H9 (cell line): ENCODE measurements at regions not wholly inside any gene's neighbourhood (a gene's known extent, or its start where the extent isn't known, plus 50 kb on each side); places are given as distances from the start of the nearest gene placed in this dataset.
"Not testable (repeated sequence)": the region's sequence is repeated elsewhere in the genome, so short reads cannot be mapped to it uniquely, and the experiment has no call there.

Experiments
- DNase-seq: peaks from one replicate; pipeline ENCODE4 v3.0.0-alpha.2; 2017
- H2AFZ ChIP-seq: one replicate; pipeline ENCODE4 v1.6.1; 2013; ENCODE audit warnings: mild to moderate bottlenecking, low read length, control low read depth, moderate library complexity
- H2AK5ac ChIP-seq: 2 replicates; pipeline ENCODE4 v1.6.1; 2013; ENCODE audit warnings: low read length, control low read depth, mixed read lengths; ENCODE audit not compliant: insufficient read length
- H2BK120ac ChIP-seq: one replicate; pipeline ENCODE4 v1.6.1; 2013; ENCODE audit warnings: low read depth, mild to moderate bottlenecking, low read length, control low read depth, inconsistent platforms; ENCODE audit not compliant: poor library complexity, severe bottlenecking
- H2BK12ac ChIP-seq: 2 replicates; pipeline ENCODE4 v1.6.1; 2013; ENCODE audit warnings: low read length, control low read depth, mixed read lengths, low read depth; ENCODE audit not compliant: insufficient read length
- H2BK15ac ChIP-seq: 2 replicates; pipeline ENCODE4 v1.6.1; 2013; ENCODE audit warnings: low read depth, low read length, control low read depth
- H2BK20ac ChIP-seq: one replicate; pipeline ENCODE4 v1.6.1; 2013; ENCODE audit warnings: low read depth, mild to moderate bottlenecking, low read length, control low read depth, inconsistent platforms; ENCODE audit not compliant: poor library complexity, severe bottlenecking
- H2BK5ac ChIP-seq: 2 replicates; pipeline ENCODE4 v1.6.1; 2013; ENCODE audit warnings: low read length, control low read depth, mixed read lengths; ENCODE audit not compliant: insufficient read length
- H3K14ac ChIP-seq: 2 replicates; pipeline ENCODE4 v1.6.1; 2013; ENCODE audit warnings: low read length, control low read depth; ENCODE audit not compliant: insufficient read depth
- H3K18ac ChIP-seq: 2 replicates; pipeline ENCODE4 v1.6.1; 2013; ENCODE audit warnings: low read depth, mild to moderate bottlenecking, mixed read lengths, low read length, control low read depth; ENCODE audit not compliant: insufficient read length
- H3K23ac ChIP-seq: 2 replicates; pipeline ENCODE4 v1.6.1; 2013; ENCODE audit warnings: low read length, control low read depth, mixed read lengths, low read depth; ENCODE audit not compliant: insufficient read length
- H3K23me2 ChIP-seq: 2 replicates; pipeline ENCODE4 v1.6.1; 2013; ENCODE audit warnings: low read depth, mild to moderate bottlenecking, mixed read lengths, low read length, control low read depth; ENCODE audit not compliant: insufficient read length, poor library complexity, severe bottlenecking
- H3K27ac ChIP-seq: 2 replicates; pipeline ENCODE4 v1.5.1; 2013; ENCODE audit warnings: low read length, control low read depth, mixed read lengths, low read depth; ENCODE audit not compliant: insufficient read length
- H3K27me3 ChIP-seq: 2 replicates; pipeline ENCODE4 v1.6.1; 2013; ENCODE audit warnings: low read length, control low read depth, inconsistent platforms; ENCODE audit not compliant: insufficient read depth
- H3K4ac ChIP-seq: 2 replicates; pipeline ENCODE4 v1.6.1; 2013; ENCODE audit warnings: low read depth, mild to moderate bottlenecking, control low read depth, inconsistent platforms, low read length, moderate library complexity
- H3K4me1 ChIP-seq: 2 replicates; pipeline ENCODE4 v1.6.1; 2013; ENCODE audit warnings: low read length, control low read depth, inconsistent platforms; ENCODE audit not compliant: insufficient read depth
- H3K4me2 ChIP-seq: 2 replicates; pipeline ENCODE4 v1.6.1; 2013; ENCODE audit warnings: low read length, control low read depth, mixed read lengths; ENCODE audit not compliant: insufficient read length, insufficient read depth
- H3K56ac ChIP-seq: 2 replicates; pipeline ENCODE4 v1.6.1; 2013; ENCODE audit warnings: low read depth, mild to moderate bottlenecking, mixed read lengths, low read length, control low read depth; ENCODE audit not compliant: insufficient read length
- H3K79me1 ChIP-seq: 2 replicates; pipeline ENCODE4 v1.6.1; 2013; ENCODE audit warnings: low read depth, mild to moderate bottlenecking, moderate library complexity, low read length, control low read depth, inconsistent platforms; ENCODE audit not compliant: insufficient read depth, poor library complexity, severe bottlenecking
- H3K79me2 ChIP-seq: 2 replicates; pipeline ENCODE4 v1.6.1; 2013; ENCODE audit warnings: low read length, control low read depth, inconsistent platforms; ENCODE audit not compliant: insufficient read depth
- H3K9ac ChIP-seq: 2 replicates; pipeline ENCODE4 v1.6.1; 2013; ENCODE audit warnings: low read length, control low read depth, mixed read lengths; ENCODE audit not compliant: insufficient read length; ENCODE audit errors: extremely low read depth
- H3K9me3 ChIP-seq: one replicate; pipeline ENCODE4 v1.6.1; 2013; ENCODE audit warnings: low read depth, low read length, inconsistent platforms; ENCODE audit not compliant: control insufficient read depth
- H3T11ph ChIP-seq: one replicate; pipeline ENCODE4 v1.6.1; 2013; ENCODE audit warnings: mild to moderate bottlenecking, low read length, control low read depth, inconsistent platforms
- H4K20me1 ChIP-seq: one replicate; pipeline ENCODE4 v1.6.1; 2013; ENCODE audit not compliant: control insufficient read depth, insufficient read length, insufficient read depth
- H4K5ac ChIP-seq: 2 replicates; pipeline ENCODE4 v1.6.1; 2013; ENCODE audit warnings: low read depth, mild to moderate bottlenecking, mixed read lengths, low read length, control low read depth; ENCODE audit not compliant: insufficient read length
- H4K8ac ChIP-seq: replicated peaks from 2 replicates; pipeline ENCODE4 v1.6.1; 2013; ENCODE audit warnings: low read length, control low read depth, mixed read lengths, low read depth; ENCODE audit not compliant: insufficient read length
- H4K91ac ChIP-seq: 2 replicates; pipeline ENCODE4 v1.6.1; 2013; ENCODE audit warnings: low read depth, mild to moderate bottlenecking, moderate library complexity, mixed read lengths, low read length, control low read depth; ENCODE audit not compliant: insufficient read length
- H3K27ac Mint-ChIP-seq, 3 experiments: 2 replicates in 2 of 3; 3 replicates in 1 of 3; pipeline ENCODE4 v1.8.0; 2020 to 2021; ENCODE audit warnings: mixed read lengths in 3 of 3, mild to moderate bottlenecking in 1 of 3, moderate library complexity in 1 of 3
- H3K27me3 Mint-ChIP-seq: 2 replicates; pipeline ENCODE4 v1.8.0; 2021; ENCODE audit warnings: low read depth, mild to moderate bottlenecking, moderate library complexity, mixed read lengths
- H3K36me3 Mint-ChIP-seq, 3 experiments: 2 replicates in 2 of 3; 3 replicates in 1 of 3; pipeline ENCODE4 v1.8.0; 2020 to 2021; ENCODE audit warnings: low read depth in 3 of 3, mixed read lengths in 3 of 3; ENCODE audit not compliant: insufficient read depth in 1 of 3
- H3K4me1 Mint-ChIP-seq, 2 experiments: 2 replicates each; pipeline ENCODE4 v1.8.0; 2020; ENCODE audit warnings: mixed read lengths in 2 of 2
- H3K4me3 Mint-ChIP-seq, 2 experiments: 2 replicates in 1 of 2; 3 replicates in 1 of 2; pipeline ENCODE4 v1.8.0; 2020 to 2021; ENCODE audit warnings: mild to moderate bottlenecking in 2 of 2, mixed read lengths in 2 of 2, moderate library complexity in 1 of 2
- H3K9me3 Mint-ChIP-seq, 2 experiments: 2 replicates in 1 of 2; 3 replicates in 1 of 2; pipeline ENCODE4 v1.8.0; 2020; ENCODE audit warnings: mild to moderate bottlenecking in 2 of 2, mixed read lengths in 2 of 2, moderate library complexity in 1 of 2
- WGBS: extraction: QIAGEN DNeasy Blood & Tissue Kit; methylation state at CpG from one replicate; pipeline ENCODE4 v1.1.7; 2013; ENCODE audit warnings: missing lambda C conversion rate, low lambda C conversion rate, mixed read lengths; ENCODE audit not compliant: insufficient read length; ENCODE audit errors: extremely low coverage; 5-methylcytosine and 5-hydroxymethylcytosine counted together

DNA sequence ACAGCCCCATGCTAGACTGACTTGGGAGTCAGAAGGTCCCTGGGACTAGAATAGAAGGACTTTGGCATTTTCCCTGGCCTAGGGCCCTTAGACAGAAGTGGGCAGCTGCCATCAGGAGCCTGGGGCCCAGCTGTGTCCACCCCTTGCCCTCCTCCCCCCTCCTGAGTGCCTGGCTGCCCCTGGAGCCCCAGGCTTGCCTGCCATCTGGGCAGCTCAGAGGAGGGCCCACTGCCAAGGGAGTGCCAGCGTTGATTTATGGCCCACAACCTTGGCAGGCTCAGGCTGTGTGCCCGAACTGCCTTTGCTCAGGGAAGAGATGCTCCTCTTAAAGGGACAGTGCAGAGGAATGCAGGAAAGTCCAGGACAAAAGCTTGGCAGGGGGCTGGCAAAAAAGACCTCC lies 439.1 kb downstream of the SPATA31A7 start:
- H3K27me3 Mint-ChIP-seq, H3K9me3 ChIP-seq, H2AFZ ChIP-seq, H3K9ac ChIP-seq, H4K8ac ChIP-seq, H2BK15ac ChIP-seq, H4K91ac ChIP-seq, H3K4ac ChIP-seq, H4K20me1 ChIP-seq, H2BK120ac ChIP-seq, H2AK5ac ChIP-seq, H4K5ac ChIP-seq, H3K4me3 Mint-ChIP-seq, H3K14ac ChIP-seq, H3K23me2 ChIP-seq, H3K36me3 Mint-ChIP-seq, H3K56ac ChIP-seq, H3K79me2 ChIP-seq, H3K23ac ChIP-seq, H3K27ac ChIP-seq, H3K18ac ChIP-seq, H2BK12ac ChIP-seq, H3K27ac Mint-ChIP-seq, H3K4me1 Mint-ChIP-seq, H3K79me1 ChIP-seq, H3K4me2 ChIP-seq, H3T11ph ChIP-seq, H2BK5ac ChIP-seq, DNase-seq, H2BK20ac ChIP-seq, H3K27me3 ChIP-seq, H3K4me1 ChIP-seq: not testable (repeated sequence)
- no CpG with 5 or more reads among the region's 2 CpGs for WGBS
- H3K9me3 Mint-ChIP-seq = peaks cover 58 to 62% of the 10 kb centered on the region in 2 experiments
